HG03575 (cell line): ENCODE measurements at regions not wholly inside any gene's neighbourhood (a gene's known extent, or its start where the extent isn't known, plus 50 kb on each side); places are given as distances from the start of the nearest gene placed in this dataset.

Source experiments
- ATAC-seq: cut with Tn5 transposase; IDR thresholded peaks from one replicate; pipeline ENCODE4 v1.9.1; 2021; ENCODE audit not compliant: unreplicated experiment, insufficient number of reproducible peaks, low FRiP score; ENCODE audit errors: extremely low read depth

- ATAC-seq: no peak
Observed at GRCh38 chr4:14631806-14632440, 370.4 kb upstream of the CPEB2 start.

- no peak for ATAC-seq
Observed at GRCh38 chr4:14636563-14636962, 365.7 kb upstream of the CPEB2 start.

GRCh38 chr4:14640476-14640875 is 361.8 kb upstream of the CPEB2 start:
- ATAC-seq: no peak

GRCh38 chr4:14641871-14642270 is 360.4 kb upstream of the CPEB2 start:
- ATAC-seq: no peak

- ATAC-seq: no peak
Observed at GRCh38 chr4:14644580-14645282, 357.6 kb upstream of the CPEB2 start.

- no peak for ATAC-seq
Observed at GRCh38 chr4:14646831-14647230, 355.4 kb upstream of the CPEB2 start.

- no peak for ATAC-seq
Observed at GRCh38 chr4:14650127-14650526, 352.2 kb upstream of the CPEB2 start.

- ATAC-seq: no peak
Observed at GRCh38 chr4:14652522-14652921, 349.8 kb upstream of the CPEB2 start.

GRCh38 chr4:14653338-14653737 is 348.9 kb upstream of the CPEB2 start:
- no peak for ATAC-seq

GRCh38 chr4:14659286-14659685 is 343.0 kb upstream of the CPEB2 start:
- no peak for ATAC-seq

GRCh38 chr4:14667624-14668151 is 334.6 kb upstream of the CPEB2 start:
- no peak for ATAC-seq

- ATAC-seq: no peak
Observed at GRCh38 chr4:14668296-14668695, 334.0 kb upstream of the CPEB2 start.

- no peak for ATAC-seq
Observed at GRCh38 chr4:14669371-14669770, 332.9 kb upstream of the CPEB2 start.

GRCh38 chr4:14671146-14671545 is 331.1 kb upstream of the CPEB2 start:
- ATAC-seq: no peak

- ATAC-seq: no peak
Observed at GRCh38 chr4:14675279-14675985, 326.8 kb upstream of the CPEB2 start.

- ATAC-seq: no peak
Observed at GRCh38 chr4:14679906-14680305, 322.4 kb upstream of the CPEB2 start.

- ATAC-seq: no peak
Observed at GRCh38 chr4:14681330-14681729, 321.0 kb upstream of the CPEB2 start.

- ATAC-seq: no peak
Observed at GRCh38 chr4:14693728-14694127, 308.6 kb upstream of the CPEB2 start.

GRCh38 chr4:14695095-14695845 is 307.0 kb upstream of the CPEB2 start:
- ATAC-seq: no peak
